K562 (cell line): ENCODE measurements at regions not wholly inside any gene's neighbourhood (a gene's known extent, or its start where the extent isn't known, plus 50 kb on each side); places are given as distances from the start of the nearest gene placed in this dataset.

Experiments
- ATAC-seq: fragments of 200-7000 bp; cut with Tn5 transposase; 3 replicates; pipeline ENCODE4 v1.9.1; 2020; ENCODE audit warnings: moderate library complexity
- BruUV-seq: library from RNA; stranded (reverse); fragments of 400-500 nt; replicated peaks from 2 replicates; lab custom pipeline; 2021; lab: Mats Ljungman, UMichigan
- CTCF ChIA-PET: fragments of 300-600 bp; formaldehyde crosslinking; extraction: SDS; loops from one replicate; lab custom pipeline; 2021; ENCODE audit warnings: low intra/inter-chr PET ratio; lab: Yijun Ruan, JAX
- POLR2A ChIA-PET: fragments of 300-600, 350-650 bp; sonication (Branson Sonifier 250); formaldehyde crosslinking; extraction: SDS; loops from one replicate; lab custom pipeline; 2021; ENCODE audit warnings: antibody characterized with exemption, inconsistent platforms; lab: Yijun Ruan, JAX
- DNase-seq, 4 experiments: peaks; one replicate each; pipeline versions ENCODE4 v3.0.0 to v3.0.0-alpha.2; 2011 to 2018; ENCODE audit warnings: low spot score in 3 of 4, mixed read lengths in 3 of 4; ENCODE audit errors: extremely low read depth in 1 of 4
- FAIRE-seq: peaks from 2 replicates; lab custom pipeline; 2011; peaks lifted over from hg19 to GRCh38; lab: Jason Lieb, UNC
- H2AFZ ChIP-seq: 2 replicates; pipeline ENCODE4 v1.6.0; 2011; ENCODE audit warnings: low read depth, low read length, control low read depth, inconsistent platforms
- H3K27ac ChIP-seq: fragments of 200-600 bp; 3 replicates; pipeline ENCODE4 v1.8.0; 2011; ENCODE audit warnings: low read depth, mild to moderate bottlenecking, control low read depth, inconsistent platforms, low read length, moderate library complexity, mixed read lengths; ENCODE audit errors: extremely low read depth
- H3K27me3 ChIP-seq, 2 experiments: fragments of 300-600 bp in 1 of 2; 2 replicates in 1 of 2; 3 replicates in 1 of 2; pipeline versions ENCODE4 v1.6.0 to v1.8.0; 2011; ENCODE audit warnings: inconsistent platforms in 2 of 2, low read length in 2 of 2, mild to moderate bottlenecking in 1 of 2, mixed read lengths in 1 of 2, moderate library complexity in 1 of 2; ENCODE audit not compliant: control insufficient read depth in 2 of 2, insufficient read depth in 2 of 2
- H3K36me3 ChIP-seq: fragments of 300-600 bp; 3 replicates; pipeline ENCODE4 v1.8.0; 2011; ENCODE audit warnings: mild to moderate bottlenecking, low read length, inconsistent platforms; ENCODE audit not compliant: control insufficient read depth, insufficient read depth
- H3K4me1 ChIP-seq, 2 experiments: fragments of 200-600 bp in 1 of 2; replicated peaks in 1 of 2; 2 replicates in 1 of 2; 3 replicates in 1 of 2; pipeline versions ENCODE4 v1.5.1 to v1.8.0; 2011; ENCODE audit warnings: inconsistent platforms in 2 of 2, low read length in 2 of 2, mild to moderate bottlenecking in 1 of 2, mixed read lengths in 1 of 2, moderate library complexity in 1 of 2; ENCODE audit not compliant: control insufficient read depth in 2 of 2, insufficient read depth in 2 of 2
- H3K4me2 ChIP-seq: 2 replicates; pipeline ENCODE4 v1.6.1; 2011; ENCODE audit warnings: low read length, control low read depth, inconsistent platforms, mixed read lengths; ENCODE audit not compliant: insufficient read depth
- H3K4me3 ChIP-seq: fragments of 200-600 bp; sonication (generic), shearing (Covaris generic); 2 replicates; pipeline ENCODE4 v1.5.1; 2016; ENCODE audit warnings: control low read depth, inconsistent platforms
- H3K79me2 ChIP-seq: fragments of 200-600 bp; 3 replicates; pipeline ENCODE4 v1.8.0; 2011; ENCODE audit warnings: low read length, inconsistent platforms; ENCODE audit not compliant: control insufficient read depth, insufficient read depth
- H3K9ac ChIP-seq, 2 experiments: 2 replicates each; pipeline versions ENCODE4 v1.6.0 to v1.6.1; 2011; ENCODE audit warnings: low read depth in 2 of 2, low read length in 2 of 2, control low read depth in 1 of 2, inconsistent platforms in 1 of 2, mild to moderate bottlenecking in 1 of 2, mixed read lengths in 1 of 2; ENCODE audit not compliant: insufficient read depth in 1 of 2
- H3K9me1 ChIP-seq: one replicate; pipeline ENCODE4 v1.6.0; 2011; ENCODE audit warnings: inconsistent platforms, mild to moderate bottlenecking, low read length, moderate library complexity; ENCODE audit not compliant: control insufficient read depth, insufficient read depth
- H3K9me3 ChIP-seq: replicated peaks from 2 replicates; pipeline ENCODE4 v1.5.1; 2011; ENCODE audit warnings: low read depth, low read length, inconsistent platforms; ENCODE audit not compliant: control insufficient read depth, insufficient read depth
- H4K20me1 ChIP-seq: replicated peaks from 2 replicates; pipeline ENCODE4 v1.6.1; 2011; ENCODE audit warnings: low read length, inconsistent platforms, mixed read lengths; ENCODE audit not compliant: control insufficient read depth, insufficient read depth
- CEBPG ChIP-seq, 3 experiments: fragments of 200-800 bp in 1 of 3; sonication (Bioruptor generic) in 1 of 3; sonication (generic) in 1 of 3; formaldehyde crosslinking in 1 of 3; IDR thresholded peaks in 2 of 3; conservative IDR thresholded peaks in 1 of 3; 2 replicates each; pipeline versions ENCODE4 v1.6.1 to v1.8.0; 2016 to 2022; ENCODE audit warnings: missing compliant biosample characterization in 2 of 3, missing genetic modification characterization in 2 of 3, mild to moderate bottlenecking in 1 of 3, missing genetic modification reagents in 1 of 3
- HNRNPK ChIP-seq: fragments of 200-400 bp; formaldehyde crosslinking; IDR thresholded peaks from one replicate; pipeline ENCODE4 v1.6.1; 2018; ENCODE audit warnings: mild to moderate bottlenecking, low read depth, low read length; ENCODE audit not compliant: poor library complexity, severe bottlenecking
- NONO ChIP-seq, 2 experiments: fragments of 200-400 bp in 1 of 2; fragments of 450-650 bp in 1 of 2; formaldehyde crosslinking in 1 of 2; IDR thresholded peaks; 2 replicates each; pipeline ENCODE4 v1.6.1; 2017; ENCODE audit warnings: low read depth in 2 of 2, mild to moderate bottlenecking in 2 of 2, moderate library complexity in 2 of 2, low read length in 1 of 2
- RBFOX2 ChIP-seq: fragments of 200-400 bp; formaldehyde crosslinking; IDR thresholded peaks from 2 replicates; pipeline ENCODE4 v1.6.1; 2017; ENCODE audit warnings: low read depth, mild to moderate bottlenecking, low read length, moderate library complexity
- THAP12 ChIP-seq: fragments of 250-450 bp; sonication (Bioruptor Pico); IDR thresholded peaks from 2 replicates; pipeline ENCODE4 v1.9.0; 2021; ENCODE audit warnings: mild to moderate bottlenecking, inconsistent platforms
- in situ Hi-C: fragments of 300-500 bp; cut with MboI; formaldehyde crosslinking; loops from 4 replicates; pipeline ENCODE4 v1.15.0; 2018; ENCODE audit warnings: inconsistent platforms, mixed read lengths
- intact Hi-C: fragments of 100-400 bp; cut with micrococcal nuclease; formaldehyde crosslinking; loops from 2 replicates; pipeline ENCODE4 v1.14.2; 2022
- TF ChIP-seq, protein P1 (sequence below): fragments of 450-650 bp; IDR thresholded peaks from one replicate; pipeline ENCODE4 v1.6.1; 2018; ENCODE audit warnings: mild to moderate bottlenecking, moderate library complexity; ENCODE audit not compliant: partially characterized antibody

DNA sequence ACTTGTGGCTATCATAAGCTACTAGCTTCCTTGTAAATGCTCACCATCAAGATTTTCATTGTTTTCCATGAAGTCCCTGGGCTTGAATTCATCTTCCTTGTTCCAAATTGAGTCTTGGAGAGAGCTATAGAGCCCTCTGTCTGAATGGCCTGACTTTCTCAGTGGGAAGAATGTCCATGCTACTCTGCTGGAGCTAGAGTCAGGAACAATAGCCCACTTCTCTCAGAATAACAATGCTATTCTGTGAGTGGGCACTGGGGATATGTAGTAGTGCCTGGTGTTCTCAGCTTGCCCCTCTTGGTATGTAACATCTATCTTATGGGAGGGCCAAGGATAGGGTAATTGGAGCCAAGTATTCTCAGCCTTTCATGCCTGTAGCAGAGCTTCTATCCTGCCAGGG lies 127.6 kb upstream of the TRHDE start:
- Histone ChIP-seq H4K20me1 (no peaks in the 10 kb centered on the region), H3K4me3 (no peak overlapping the region)
- TF ChIP-seq HNRNPK (no peak), THAP12 (no peak), CEBPG (CRISPR knock-in tag; IDR thresholded peaks at IDR 0.05) (no peak), CEBPG (tag; conservative IDR thresholded peaks at IDR 0.05 in 1 of 2, IDR thresholded peaks at IDR 0.05 in 1 of 2) (no peak), RBFOX2 (no peak), NONO (IDR thresholded peaks at IDR 0.05; ENCODE audit: low read depth in 2 of 2, low read length in 1 of 2) (no peak)
- TF ChIP-seq, protein P1, sequence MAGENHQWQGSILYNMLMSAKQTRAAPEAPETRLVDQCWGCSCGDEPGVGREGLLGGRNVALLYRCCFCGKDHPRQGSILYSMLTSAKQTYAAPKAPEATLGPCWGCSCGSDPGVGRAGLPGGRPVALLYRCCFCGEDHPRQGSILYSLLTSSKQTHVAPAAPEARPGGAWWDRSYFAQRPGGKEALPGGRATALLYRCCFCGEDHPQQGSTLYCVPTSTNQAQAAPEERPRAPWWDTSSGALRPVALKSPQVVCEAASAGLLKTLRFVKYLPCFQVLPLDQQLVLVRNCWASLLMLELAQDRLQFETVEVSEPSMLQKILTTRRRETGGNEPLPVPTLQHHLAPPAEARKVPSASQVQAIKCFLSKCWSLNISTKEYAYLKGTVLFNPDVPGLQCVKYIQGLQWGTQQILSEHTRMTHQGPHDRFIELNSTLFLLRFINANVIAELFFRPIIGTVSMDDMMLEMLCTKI: no peak
- TF ChIP-seq, all 486 proteins: peak for 0
- BruUV-seq: no TSS peak
- no peak for ATAC-seq
- no peak overlapping the region for H3K27ac ChIP-seq
- H2AFZ ChIP-seq: no peak overlapping the region
- no peaks in the 10 kb centered on the region for H3K9me1 ChIP-seq
- no peak for DNase-seq
- H3K4me1 ChIP-seq: no peaks in the 10 kb centered on the region
- H3K9me3 ChIP-seq: no peaks in the 10 kb centered on the region
- H3K4me2 ChIP-seq: no peak overlapping the region
- no peak overlapping the region for H3K9ac ChIP-seq
- intact Hi-C loops: no loop called here
- H3K36me3 ChIP-seq: no peaks in the 10 kb centered on the region
- H3K27me3 ChIP-seq: no peaks in the 10 kb centered on the region
- POLR2A ChIA-PET: interaction anchor here (0.8 kb wide), 2 partner anchors 11 to 12 kb away, joined by 3 read pairs; no protein-coding TSS in a partner anchor
- CTCF ChIA-PET: no interaction called here
- no peak for FAIRE-seq
- no peaks in the 10 kb centered on the region for H3K79me2 ChIP-seq
- in situ Hi-C loops: no loop called here
